GM18861 (cell line): ENCODE measurements at regions not wholly inside any gene's neighbourhood (a gene's known extent, or its start where the extent isn't known, plus 50 kb on each side); places are given as distances from the start of the nearest gene placed in this dataset.
"Not testable (repeated sequence)": the region's sequence is repeated elsewhere in the genome, so short reads cannot be mapped to it uniquely, and the experiment has no call there.

Experiments
- ATAC-seq: cut with Tn5 transposase; IDR thresholded peaks from one replicate; pipeline ENCODE4 v1.9.1; 2021; ENCODE audit not compliant: unreplicated experiment

DNA sequence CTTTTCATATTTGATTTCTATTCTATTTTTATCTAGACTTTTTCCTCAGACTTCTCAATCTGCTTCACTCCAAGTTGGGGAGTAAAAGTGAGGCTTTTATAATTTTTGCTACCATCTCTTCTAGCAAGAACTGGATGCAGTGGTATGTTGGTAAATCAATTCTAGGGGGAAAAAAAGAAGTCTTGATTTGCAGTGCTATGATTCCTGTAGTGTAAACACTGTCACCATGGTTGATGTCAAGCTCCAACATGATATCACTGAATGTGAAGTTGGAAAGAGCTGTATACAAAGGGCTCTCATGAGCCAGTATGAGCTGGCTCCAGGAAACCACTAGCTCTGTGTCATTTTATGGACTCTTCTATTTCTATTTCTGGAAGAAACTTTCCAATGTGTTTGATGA, 439.2 kb downstream of the NTRK2 start:
- no peak for ATAC-seq

DNA sequence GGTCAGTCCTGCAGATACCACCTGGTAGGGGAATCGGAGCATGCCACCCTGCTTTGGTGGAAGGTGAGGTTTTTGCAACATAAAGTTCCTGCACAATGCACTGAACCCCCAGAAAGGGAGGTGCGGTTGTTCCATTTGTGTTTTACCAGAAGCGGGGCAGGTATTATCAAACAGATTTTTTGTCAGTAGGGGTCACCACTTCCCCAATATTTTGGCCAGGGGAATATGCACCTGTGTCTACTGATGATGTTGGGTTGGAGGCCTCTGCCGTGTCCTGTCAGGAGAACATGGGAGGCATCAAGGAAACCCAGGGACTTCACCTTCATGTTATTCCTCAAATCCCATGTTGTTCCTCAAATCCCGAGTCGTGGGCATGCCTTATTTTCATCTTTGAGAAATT, 438.7 kb downstream of the NTRK2 start:
- no peak for ATAC-seq

DNA sequence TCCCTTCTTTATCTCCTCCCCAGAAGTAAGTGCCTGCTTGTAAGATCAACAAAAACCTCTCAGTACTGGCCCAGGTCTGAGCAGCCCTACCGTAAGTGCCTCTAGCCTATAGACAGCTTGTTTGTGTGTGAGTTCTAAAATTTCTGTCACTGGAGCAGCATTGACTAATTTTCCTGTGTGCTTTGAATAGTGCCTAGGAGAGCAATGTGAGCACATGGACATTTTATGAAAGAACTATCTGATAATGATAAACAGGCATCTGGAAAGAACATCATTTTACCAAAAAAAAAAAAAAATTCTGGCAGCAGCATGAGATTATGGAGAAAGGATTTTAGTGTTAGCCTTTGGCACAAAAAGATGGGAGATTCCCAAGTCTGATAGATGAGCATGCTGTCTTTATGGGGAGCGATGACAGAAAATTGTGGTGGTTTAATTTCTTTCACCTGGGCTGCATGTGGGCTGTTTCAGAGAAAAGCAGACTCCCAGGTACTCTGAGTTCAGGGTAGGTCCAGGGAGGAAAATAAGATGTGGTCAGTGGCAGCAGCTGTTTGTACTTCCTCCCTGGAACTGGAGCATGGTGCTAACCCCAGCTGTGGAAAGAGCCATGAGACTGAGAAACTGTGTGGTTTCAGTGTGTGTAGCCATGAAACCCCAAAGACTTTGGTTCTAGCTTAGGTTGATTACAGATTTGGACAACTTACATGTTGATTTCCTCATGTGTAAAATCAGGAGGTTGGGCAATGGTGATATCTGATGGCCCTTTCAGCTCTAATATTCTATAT, 419.9 kb downstream of the NTRK2 start:
- no peak for ATAC-seq

DNA sequence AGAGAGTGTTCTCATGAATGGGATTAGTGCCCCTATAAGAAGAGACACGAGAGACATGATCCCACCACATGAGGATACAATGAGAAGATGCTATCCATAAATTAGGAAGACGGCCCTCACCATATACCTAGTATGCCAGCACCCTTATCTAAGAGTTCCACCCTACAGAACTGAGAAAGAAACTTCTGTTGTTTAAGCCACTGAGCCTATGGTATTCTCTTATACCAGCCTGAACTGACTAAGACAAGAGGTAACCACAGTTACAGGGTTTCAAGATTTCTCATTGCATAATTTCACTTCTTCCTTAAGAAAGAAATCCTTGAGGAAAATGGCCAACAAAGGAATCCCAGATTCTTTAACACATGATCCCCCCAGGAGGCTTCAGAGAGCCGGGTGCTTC, 412.4 kb downstream of the NTRK2 start:
- ATAC-seq: no peak

DNA sequence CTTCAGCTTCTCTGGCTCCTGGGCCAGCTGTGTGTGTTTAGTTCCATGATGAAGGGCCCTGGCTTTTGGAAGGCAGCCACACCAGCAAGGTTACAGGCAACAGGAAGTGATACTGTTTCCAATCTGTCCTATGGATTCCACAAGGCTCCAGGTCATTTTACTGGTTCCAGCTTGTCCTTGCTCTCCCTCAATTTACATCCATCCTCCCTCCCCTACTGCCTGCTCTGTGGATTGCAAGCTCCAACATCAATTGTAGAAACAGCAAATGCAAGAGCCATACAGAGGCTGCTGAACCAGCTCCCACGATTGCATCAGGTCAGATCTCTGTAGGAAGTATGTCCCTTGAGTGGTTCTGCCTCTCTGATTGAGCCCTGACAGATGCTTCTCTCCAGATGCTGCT, 409.8 kb downstream of the NTRK2 start:
- ATAC-seq: no peak

DNA sequence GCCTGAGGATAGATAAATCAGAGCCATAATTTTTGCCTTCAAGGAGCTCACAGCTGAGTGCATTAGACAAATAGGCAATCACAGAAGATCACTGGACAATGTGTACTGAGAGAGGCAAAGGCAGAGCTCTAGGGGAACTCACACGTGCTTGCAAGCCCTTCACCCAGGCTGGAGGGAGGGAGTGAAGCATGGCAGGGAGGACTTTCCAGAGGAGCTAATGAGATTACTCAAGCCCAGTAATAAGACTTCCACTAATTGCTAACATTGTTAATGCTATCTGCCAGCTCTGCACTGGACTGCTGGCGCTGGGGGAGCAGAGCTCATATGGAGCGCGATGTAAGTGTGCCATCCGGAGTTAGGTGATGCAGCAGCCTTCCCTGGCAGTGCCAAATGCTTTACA, 408.4 kb downstream of the NTRK2 start:
- no peak for ATAC-seq

DNA sequence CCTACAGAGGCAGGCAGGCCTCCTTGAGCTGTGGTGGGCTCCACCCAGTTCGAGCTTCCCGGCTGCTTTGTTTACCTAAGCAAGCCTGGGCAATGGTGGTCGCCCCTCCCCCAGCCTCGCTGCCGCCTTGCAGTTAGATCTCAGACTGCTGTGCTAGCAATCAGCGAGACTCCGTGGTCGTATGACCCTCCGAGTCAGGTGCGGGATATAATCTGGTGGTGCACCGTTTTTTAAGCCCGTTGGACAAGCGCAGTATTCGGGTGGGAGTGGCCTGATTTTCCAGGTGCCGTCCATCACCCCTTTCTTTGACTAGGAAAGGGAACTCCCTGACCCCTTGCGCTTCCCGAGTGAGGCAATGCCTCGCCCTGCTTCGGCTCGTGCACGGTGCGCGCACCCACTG, 407.6 kb downstream of the NTRK2 start:
- ATAC-seq: not testable (repeated sequence)
